ENCODE measurements at regions not wholly inside any gene's neighbourhood (a gene's known extent, or its start where the extent isn't known, plus 50 kb on each side); places are given as distances from the start of the nearest gene placed in this dataset.

- DNase-seq: no peak
These were observed 804.4 kb upstream of the CELF4 start for GRCh38 chr18:38369772-38370690.

- DNase-seq: no peak
These were observed 803.3 kb upstream of the CELF4 start for GRCh38 chr18:38368886-38369285.

DNA sequence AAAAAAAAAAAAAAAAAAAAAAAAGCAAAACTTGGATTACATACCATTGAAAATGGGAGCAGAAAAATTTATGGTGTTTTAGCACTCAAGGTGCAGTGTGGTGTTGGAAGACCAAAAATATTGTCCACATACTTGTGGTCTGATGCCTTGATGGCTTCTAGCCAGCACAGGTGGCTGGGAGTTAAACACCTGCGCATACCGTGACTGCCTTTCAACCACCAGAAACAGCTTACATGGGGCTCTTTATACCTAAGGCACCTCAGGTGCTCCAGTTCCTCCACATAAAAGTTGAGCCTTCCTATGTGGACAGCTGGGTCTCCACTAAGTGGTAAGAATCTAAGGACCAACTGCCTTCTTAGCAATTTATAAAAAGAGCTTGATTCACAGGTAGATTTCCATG, 802.6 kb upstream of the CELF4 start:
- no peak for DNase-seq

DNA sequence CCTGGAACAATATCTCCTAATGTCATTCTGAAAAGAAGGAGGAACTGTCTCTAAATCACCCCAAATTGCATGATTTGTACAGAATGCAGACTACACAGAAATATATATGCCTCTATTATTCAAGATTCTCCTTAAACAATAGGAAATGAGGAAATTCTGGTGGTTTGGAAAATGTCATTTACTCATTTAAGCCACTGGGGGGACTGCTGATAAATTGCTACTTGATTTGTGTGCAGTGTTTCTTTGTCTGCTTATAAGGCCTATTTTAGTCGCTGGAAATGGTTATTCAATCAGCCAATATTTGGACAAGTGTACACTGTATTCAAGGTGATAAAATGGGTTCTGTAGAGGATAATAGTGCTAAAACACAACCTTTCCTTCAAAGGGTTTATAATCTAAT, 801.9 kb upstream of the CELF4 start:
- peak; percentile 10 for DNase-seq

DNA sequence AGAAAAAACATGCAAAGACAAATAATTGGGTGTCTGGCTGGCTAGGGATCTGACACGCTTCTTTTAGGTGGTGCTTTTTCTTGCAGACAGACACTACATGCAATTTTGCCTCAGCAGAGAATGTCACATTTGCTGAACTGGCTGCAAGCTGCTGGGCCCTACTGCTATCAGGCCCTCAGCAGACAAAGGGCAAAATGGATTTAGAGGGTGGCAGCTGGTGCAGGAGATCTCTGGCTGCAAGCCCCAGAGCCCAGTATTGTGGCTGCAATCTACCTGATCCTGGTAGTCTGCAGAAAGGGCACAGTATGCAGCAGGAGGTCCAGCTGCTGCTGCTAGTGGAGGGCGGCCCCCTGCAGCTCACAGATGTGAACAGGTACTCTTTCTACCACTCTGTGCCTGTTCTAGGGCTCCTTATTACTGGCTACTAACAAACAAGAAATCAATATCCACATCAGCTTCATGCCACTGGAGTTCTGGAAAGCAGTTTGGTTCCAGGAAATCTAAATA, 796.7 kb upstream of the CELF4 start:
- no peak for DNase-seq

DNA sequence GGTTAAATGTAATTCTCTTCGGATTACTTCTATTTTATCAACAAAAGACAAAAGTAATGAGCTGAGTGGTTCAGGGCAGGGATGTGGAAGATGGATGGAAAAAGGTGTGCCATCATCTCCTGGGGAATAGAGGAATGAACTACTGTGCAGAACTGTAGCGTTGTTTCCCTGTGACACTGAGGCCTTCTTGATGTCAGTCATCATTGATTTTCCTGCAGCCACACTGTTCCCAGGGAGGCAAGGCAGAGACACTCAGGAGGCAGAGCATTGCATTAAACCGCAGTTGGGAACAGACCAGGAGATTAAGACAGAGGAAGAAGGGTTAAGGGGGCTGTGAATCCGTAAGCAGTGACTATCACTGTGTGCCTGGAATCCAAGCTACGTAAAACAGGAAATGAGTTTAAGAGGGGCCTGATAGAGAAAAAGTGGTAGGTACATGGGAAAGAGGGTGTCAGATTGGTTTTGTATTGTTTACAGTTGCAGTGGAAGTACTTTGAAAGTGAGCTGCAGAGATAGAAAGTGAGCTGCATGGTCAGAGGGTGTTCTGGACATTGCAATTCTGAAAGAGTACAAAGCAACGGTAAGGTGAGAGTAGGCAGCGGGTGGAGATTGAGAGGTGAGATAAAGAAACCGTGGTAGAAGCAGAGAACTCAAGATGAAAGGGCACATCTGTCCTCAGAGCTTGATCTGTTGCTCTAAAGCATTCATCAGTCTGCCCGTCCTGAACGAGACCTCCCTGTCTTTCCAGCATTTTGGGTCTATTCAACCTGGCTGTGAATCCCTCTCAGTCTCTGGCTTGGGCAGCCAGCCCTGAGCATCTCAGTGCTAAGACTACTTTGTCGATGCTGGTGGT, 793.4 kb upstream of the CELF4 start:
- no peak for DNase-seq

DNA sequence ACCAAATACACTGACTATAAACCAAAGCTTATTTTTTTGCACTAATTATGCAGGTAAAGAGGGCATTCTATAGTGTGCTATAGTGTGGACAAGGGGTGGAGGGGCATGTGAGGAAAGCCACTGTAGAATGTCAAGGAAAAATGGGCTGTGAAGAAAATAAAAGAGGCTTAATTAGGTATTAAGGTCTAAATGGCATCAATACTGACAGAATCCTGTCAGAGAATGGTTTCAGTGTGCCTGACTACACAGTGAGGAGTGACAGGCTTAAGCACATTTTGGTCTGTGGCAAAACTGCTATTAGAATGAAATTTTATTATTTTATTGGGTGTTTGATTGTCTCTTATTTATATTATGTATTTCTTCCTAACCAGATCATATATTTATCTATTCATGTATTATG, 787.6 kb upstream of the CELF4 start:
- DNase-seq: no peak

DNA sequence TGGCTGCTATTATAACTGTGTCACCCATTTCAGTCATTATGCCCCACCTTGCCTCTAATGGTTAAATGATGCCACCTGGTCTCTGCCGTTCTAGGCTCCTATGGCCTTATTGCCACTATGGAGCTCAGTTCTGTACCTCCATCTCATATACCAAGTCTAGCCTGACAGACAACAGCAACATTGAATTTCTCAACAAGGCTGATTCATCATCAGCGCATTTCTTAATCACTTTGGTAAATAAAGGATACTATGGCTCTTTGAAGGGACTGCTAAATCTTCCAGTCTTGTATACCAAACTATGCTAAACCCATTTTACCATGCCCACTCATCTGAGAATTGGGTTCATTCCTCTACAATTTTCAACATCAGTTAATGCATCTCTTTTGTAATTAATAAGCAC, 784.5 kb upstream of the CELF4 start:
- DNase-seq: no peak

GRCh38 chr18:38330573-38330972, 765.0 kb upstream of the CELF4 start:
- no peak for DNase-seq

- no peak for DNase-seq
These were observed 763.5 kb upstream of the CELF4 start for GRCh38 chr18:38329145-38329544.

DNA sequence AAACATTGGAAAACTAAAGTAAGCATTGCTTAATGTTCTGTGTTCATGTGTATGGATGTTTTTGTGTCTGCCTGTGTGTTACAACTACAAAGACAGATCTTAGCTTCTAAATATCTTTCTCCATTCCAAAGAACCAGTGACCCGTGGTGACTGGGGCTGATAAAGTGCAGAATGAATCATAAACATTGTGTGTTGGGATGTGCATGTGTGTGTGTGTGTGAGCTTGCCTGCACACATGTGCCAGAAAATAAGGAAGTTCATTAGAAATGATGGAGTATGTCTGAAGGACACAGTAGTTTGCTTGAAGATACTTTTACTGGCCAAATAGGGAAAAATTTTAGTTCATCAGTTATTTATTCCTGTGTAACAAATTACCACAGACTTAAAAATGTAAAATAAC, 756.6 kb upstream of the CELF4 start:
- no peak for DNase-seq

DNA sequence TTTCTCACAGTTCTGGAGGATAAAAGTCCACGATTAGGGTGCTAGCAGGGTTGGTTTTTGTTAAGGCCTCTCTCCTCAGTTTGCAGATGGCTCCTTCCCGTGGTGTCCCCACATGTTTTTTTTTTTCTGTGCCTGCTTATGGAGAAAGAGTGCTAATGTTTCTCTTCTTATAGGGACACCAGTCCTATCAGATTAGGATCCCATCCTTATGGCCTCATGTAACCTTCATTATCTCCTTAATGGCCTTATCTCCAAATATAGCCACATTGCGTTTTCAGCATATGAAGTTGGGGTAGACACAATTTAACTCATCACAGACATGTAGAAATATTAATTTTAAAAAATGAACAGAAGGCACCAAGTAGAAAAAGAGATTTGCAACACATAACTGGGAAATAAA, 755.7 kb upstream of the CELF4 start:
- no peak for DNase-seq

DNA sequence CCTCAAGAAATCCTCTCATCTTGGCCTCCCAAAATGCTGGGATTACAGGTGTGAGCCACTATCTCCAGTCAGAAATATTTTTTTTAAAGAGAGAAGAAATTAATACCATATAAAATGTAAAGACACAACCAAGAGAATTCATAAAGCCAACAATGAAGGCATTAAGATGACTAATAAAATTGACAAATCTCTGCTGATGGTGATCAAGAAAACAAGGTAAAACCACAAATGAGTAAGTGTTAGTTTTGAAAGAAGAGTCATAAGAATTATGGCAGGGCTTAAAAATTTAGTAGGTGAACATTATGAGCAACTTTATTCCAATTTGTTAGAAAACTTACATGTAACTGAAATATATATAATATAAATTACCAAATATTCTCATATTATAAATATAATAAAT, 752.8 kb upstream of the CELF4 start:
- no peak for DNase-seq

DNA sequence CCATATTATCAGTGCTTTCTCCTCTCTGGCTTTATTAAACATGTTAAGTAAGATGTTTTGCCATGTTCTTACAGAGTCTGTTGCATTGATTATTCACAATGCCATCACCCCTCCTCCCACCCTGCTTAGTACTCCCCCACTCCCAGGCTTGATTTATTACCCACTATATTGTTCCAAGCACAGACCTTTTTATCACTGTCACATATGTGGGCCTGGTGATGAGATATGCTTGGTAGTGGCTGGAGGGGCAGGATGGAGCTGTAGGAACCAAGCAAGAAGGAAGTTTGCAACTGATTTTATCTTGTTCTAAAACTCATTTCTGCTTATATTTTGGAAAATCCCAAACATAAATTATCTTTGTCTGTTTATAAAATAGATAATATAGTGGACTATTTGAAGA, 748.2 kb upstream of the CELF4 start:
- peak; percentile 1 for DNase-seq

DNA sequence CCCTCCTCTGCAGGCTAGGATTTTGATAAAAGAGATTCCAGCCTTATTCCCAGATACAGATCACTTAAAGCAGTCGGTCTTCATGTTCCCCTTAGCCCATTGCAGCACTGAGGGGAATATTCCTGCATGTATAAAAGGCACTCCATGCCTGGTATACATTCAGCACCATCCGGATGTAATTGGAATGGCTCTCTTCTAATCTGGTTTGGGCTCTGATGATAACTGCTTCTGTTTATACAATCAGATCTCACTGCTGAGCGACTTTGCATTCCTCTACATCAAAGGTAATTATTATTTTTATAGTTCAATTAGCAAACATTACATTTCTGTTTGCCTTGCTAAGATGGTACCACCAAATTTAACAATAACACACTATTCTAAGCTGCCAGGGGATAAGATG, 746.9 kb upstream of the CELF4 start:
- DNase-seq: no peak

GRCh38 chr18:38310936-38311335, 745.3 kb upstream of the CELF4 start:
- no peak for DNase-seq

GRCh38 chr18:38307914-38308313, 742.3 kb upstream of the CELF4 start:
- no peak for DNase-seq

DNA sequence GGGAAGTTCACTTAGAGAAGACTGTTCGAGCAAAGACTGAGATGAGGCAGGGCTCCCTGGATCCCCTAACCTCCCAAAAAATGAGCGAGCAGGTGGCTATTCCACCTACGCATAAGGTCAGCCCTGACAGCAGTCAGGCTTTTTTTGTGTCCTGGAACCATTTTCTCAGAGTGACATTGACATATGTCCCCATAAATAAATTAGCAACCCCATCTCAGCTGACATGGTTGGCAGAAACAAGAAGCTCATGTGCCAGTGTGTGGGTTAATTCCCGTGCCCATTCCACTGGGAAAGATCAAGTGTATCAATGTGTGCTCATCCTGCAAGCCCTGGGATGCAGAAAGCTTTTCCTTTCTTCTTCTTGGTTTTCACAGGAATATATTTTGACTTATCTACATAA, 740.4 kb upstream of the CELF4 start:
- DNase-seq: no peak

GRCh38 chr18:38301621-38302020, 736.0 kb upstream of the CELF4 start:
- DNase-seq: no peak

DNA sequence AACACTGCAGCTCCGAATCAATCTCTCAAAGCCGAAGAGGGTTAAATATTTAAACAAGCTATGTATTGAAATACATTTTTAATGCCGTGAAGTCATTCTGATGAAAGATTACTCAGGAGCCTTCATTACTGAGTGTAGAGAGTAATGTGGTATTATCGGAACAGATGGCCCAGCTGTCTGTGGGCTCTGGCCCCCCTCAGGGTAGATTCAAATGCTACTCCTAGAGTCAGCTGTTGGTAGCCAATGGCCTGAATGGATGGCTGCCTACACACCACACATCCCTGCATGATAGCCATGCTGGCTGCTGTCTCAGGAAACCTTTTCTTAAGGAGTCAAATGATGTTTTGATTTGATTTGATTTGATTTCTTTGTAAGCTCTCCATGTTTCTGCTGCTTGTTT, 732.3 kb upstream of the CELF4 start:
- no peak for DNase-seq

GRCh38 chr18:38290229-38290628, 724.6 kb upstream of the CELF4 start:
- no peak for DNase-seq

DNA sequence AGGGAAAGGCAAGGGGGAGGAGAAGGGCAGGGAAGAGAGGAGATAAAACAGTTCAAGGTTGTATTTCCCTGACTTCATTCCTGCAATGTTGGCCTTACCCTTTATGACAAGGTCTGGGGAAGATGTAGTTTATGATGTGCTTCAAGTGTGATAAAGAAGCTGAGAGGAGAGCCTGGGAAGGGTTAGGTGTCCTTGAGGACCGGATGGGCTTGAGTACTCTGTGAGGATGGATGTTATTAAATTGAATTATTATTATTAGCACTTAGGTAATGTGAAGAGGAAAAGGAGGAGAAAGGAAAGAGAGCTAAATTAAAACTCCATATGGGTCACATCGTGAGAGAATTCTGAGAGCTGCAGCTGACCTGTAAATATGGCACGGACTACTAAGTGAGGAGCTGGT, 719.4 kb upstream of the CELF4 start:
- no peak for DNase-seq

DNA sequence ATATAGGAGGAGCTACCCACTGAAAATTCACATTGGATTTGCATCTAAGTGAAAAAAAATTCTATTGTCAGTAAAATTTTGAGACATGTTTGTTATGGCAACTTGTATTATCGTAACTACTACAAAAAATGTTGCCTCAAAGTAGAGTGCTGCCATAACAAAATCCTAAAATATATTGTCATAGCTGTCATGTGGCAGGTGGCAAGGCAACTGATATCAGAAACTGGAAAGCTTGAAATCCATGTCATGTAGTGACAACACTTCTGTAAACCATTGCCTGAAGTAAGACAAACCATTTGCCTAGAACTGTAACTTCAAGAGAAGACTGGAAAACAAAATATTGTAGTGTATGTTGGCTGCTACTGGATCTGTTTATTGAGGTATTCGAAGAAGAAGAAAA, 697.5 kb upstream of the CELF4 start:
- no peak for DNase-seq

GRCh38 chr18:38262661-38263060, 697.1 kb upstream of the CELF4 start:
- no peak for DNase-seq

Data from hematopoietic multipotent progenitor cell treated with erythropoietin and hydrocortisone succinate and interleukin-3 and kit ligand, for 6 days (in vitro differentiated cells).